ENCODE measurements at regions not wholly inside any gene's neighbourhood (a gene's known extent, or its start where the extent isn't known, plus 50 kb on each side); places are given as distances from the start of the nearest gene placed in this dataset.

- TF ChIP-seq CTCF (IDR thresholded peaks at IDR 0.05; ENCODE audit: insufficient read depth, low read depth, low read length, missing control alignments), result no peak
- H3K4me3 ChIP-seq (ENCODE audit: low read depth, low read length), result no peak overlapping the region
- DNase-seq (ENCODE audit: low read depth), result no peak
Observed at GRCh38 chr9:26043431-26043830, 365.2 kb upstream of the TUSC1 start.

GRCh38 chr9:26034786-26035185 is 356.5 kb upstream of the TUSC1 start:
- no peak overlapping the region for H3K4me3 ChIP-seq (ENCODE audit: low read depth, low read length)
- TF ChIP-seq CTCF (IDR thresholded peaks at IDR 0.05; ENCODE audit: insufficient read depth, low read depth, low read length, missing control alignments), result no peak
- DNase-seq (ENCODE audit: low read depth), result no peak

- no peak for DNase-seq (ENCODE audit: low read depth)
- no peak overlapping the region for H3K4me3 ChIP-seq (ENCODE audit: low read depth, low read length)
- no peak for TF ChIP-seq CTCF (IDR thresholded peaks at IDR 0.05; ENCODE audit: insufficient read depth, low read depth, low read length, missing control alignments)
Observed at GRCh38 chr9:26033336-26033735, 355.1 kb upstream of the TUSC1 start.

- no peak for TF ChIP-seq CTCF (IDR thresholded peaks at IDR 0.05; ENCODE audit: insufficient read depth, low read depth, low read length, missing control alignments)
- H3K4me3 ChIP-seq (ENCODE audit: low read depth, low read length), result no peak overlapping the region
- DNase-seq (ENCODE audit: low read depth), result no peak
Observed at GRCh38 chr9:26026423-26027100, 348.3 kb upstream of the TUSC1 start.

GRCh38 chr9:26013199-26013598 is 335.0 kb upstream of the TUSC1 start:
- TF ChIP-seq CTCF (IDR thresholded peaks at IDR 0.05; ENCODE audit: insufficient read depth, low read depth, low read length, missing control alignments), result no peak
- DNase-seq (ENCODE audit: low read depth), result no peak
- H3K4me3 ChIP-seq (ENCODE audit: low read depth, low read length), result no peak overlapping the region

- TF ChIP-seq CTCF (IDR thresholded peaks at IDR 0.05; ENCODE audit: insufficient read depth, low read depth, low read length, missing control alignments), result no peak
- no peak for DNase-seq (ENCODE audit: low read depth)
- no peak overlapping the region for H3K4me3 ChIP-seq (ENCODE audit: low read depth, low read length)
Observed at GRCh38 chr9:26012797-26013196, 334.6 kb upstream of the TUSC1 start.

- no peak overlapping the region for H3K4me3 ChIP-seq (ENCODE audit: low read depth, low read length)
- TF ChIP-seq CTCF (IDR thresholded peaks at IDR 0.05; ENCODE audit: insufficient read depth, low read depth, low read length, missing control alignments), result no peak
Observed at GRCh38 chr9:25994605-25995004, 316.4 kb upstream of the TUSC1 start.

More at GRCh38 chr9:25994605-25995004, 316.4 kb upstream of the TUSC1 start:
- DNase-seq (ENCODE audit: low read depth), result no peak

Measured in GM12865 (cell line).